Limb (tissue), 2 donors: ENCODE measurements at regions not wholly inside any gene's neighbourhood (a gene's known extent, or its start where the extent isn't known, plus 50 kb on each side); places are given as distances from the start of the nearest gene placed in this dataset.

Experiments used
- DNase-seq, 2 donors: peaks; one replicate each; pipeline ENCODE4 v3.0.0-alpha.2; 2016; ENCODE audit errors: extremely low spot score in 2 of 2

DNA sequence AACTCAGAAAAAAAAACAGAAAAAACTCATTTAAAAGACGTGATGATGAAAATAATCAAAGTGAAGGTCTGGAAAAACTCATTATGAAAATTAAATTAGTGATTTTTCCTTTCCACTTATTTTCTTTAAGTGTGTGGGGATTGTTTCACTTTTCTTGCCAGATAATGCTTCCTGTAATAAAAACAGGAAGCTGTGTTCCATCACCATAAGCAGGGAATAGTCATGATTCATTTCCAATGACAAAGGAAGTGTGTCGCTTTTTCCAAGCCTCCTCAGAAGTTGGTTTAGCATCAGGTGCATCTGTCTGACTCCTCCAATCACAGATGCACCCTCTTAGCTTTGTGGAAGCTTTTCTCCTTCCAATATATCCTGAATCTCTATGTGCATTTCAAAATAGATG lies 2068.7 kb downstream of the MAT2B start:
- DNase-seq: no peak

DNA sequence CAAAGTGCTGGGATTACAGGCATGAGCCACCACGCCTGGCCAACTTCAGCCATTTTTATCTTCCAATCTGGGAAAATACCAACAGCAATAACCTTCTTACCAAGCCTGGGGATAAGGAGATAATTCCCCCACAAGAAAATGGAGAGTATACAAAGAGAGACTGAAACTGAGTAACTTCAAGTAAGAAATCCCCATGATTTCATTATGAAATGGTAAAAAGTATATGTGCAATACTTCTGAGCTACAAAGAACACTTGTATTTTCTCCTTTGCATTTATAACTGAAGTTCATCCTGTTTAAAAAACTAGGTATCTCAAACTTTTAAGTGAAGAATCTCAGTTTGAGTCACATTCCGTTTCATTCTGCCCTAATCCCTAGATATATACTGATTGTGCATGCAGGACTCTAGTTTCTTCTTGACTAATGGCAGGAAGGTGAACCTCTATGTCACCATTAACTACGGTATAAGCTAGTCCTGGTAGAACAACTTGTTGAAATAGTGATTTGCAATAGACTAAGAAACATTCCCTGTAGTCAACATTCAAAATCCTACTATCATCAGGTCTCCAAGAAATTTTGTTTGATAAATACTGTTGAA lies 2071.4 kb downstream of the MAT2B start:
- no peak for DNase-seq

DNA sequence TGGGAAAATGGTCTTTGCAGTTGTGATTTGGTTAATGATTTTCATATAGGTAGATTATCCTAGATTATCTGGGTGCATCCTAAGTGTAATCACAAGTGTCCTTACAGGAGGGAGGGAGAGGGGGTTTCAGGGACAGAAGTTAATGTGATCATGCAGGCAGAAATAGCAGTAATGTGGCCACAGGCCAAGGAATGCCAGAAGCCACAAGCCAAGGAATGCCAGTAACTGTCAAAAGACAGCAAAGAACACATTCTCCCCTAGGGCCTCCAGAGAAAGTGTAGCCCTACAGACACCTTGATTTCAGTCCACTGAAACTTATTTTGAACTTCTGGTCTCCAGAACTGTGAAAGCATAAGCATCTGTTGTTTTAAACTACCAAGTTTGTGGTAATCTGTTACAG lies 2074.5 kb downstream of the MAT2B start:
- no peak for DNase-seq

DNA sequence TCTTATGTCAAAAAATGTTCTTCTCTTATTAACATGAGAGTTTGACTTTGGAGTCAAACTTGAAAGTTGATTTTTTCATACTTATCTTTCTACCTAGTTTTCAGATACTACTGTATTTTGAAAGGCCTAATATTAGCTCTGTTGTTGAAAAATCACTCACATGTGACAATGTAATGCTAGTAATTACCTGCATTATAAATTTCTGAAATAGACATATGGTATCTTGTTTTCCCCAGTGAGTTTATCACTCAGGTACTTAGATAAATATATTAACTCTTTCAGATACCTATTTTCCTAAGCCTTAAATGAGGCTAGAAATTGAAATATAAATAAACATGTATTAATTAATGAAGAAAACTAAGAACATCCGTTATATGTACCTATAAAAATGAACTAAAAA lies 2089.3 kb downstream of the MAT2B start:
- DNase-seq: no peak

DNA sequence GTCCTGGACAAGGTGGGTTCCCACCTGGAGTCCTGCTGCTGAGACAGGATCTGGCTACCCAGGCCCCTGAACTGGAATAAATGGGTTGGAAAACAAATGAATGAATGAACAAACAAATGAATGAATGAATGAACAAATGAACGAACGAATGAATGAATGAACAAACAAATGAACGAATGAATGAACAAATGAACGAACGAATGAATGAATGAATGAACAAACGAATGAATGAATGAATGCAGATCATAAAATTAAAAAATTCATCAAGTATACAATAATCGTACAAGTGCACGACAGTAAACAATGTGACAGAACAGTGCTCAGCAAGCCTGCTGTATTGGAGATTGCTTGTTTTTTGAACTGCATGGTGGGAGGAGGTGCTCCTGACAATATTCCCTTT lies 2097.1 kb downstream of the MAT2B start:
- DNase-seq: no peak

DNA sequence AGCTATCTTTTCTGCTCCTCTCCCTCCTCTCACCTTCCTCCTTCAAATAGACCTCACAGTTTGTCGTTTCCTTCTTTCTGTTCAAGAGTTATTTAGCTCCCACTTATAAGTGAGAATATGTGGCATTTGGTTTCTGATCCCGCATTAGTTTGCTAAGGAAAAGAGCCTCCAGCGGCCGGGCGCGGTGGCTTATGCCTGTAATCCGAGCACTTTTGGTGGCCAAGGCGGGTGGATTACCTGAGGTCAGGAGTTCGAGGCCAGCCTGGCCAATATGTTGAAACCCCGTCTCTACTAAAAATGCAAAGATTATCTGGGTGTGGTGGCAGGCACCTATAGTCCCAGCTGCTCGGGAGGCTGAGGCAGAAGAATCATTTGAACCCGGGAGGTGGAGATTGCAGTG lies 2101.6 kb downstream of the MAT2B start:
- DNase-seq: no peak

DNA sequence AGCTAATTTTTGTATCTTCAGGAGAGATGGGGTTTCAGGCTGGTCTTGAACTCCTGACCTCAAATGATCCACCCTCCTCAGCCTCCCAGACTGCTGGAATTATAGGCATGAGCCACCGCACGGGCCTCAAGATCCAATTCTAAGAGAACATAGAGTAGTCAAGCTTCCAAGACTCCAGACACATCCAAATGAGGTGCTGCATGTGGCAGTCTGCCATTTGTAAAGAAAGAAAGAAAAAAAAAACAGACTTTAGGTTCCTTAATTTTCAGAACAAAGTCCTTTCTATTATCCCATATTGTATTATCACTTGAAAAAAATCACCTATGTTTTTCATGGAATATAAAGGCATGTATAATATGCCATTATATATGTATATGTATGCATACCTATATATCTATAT lies 2104.5 kb downstream of the MAT2B start:
- no peak for DNase-seq

DNA sequence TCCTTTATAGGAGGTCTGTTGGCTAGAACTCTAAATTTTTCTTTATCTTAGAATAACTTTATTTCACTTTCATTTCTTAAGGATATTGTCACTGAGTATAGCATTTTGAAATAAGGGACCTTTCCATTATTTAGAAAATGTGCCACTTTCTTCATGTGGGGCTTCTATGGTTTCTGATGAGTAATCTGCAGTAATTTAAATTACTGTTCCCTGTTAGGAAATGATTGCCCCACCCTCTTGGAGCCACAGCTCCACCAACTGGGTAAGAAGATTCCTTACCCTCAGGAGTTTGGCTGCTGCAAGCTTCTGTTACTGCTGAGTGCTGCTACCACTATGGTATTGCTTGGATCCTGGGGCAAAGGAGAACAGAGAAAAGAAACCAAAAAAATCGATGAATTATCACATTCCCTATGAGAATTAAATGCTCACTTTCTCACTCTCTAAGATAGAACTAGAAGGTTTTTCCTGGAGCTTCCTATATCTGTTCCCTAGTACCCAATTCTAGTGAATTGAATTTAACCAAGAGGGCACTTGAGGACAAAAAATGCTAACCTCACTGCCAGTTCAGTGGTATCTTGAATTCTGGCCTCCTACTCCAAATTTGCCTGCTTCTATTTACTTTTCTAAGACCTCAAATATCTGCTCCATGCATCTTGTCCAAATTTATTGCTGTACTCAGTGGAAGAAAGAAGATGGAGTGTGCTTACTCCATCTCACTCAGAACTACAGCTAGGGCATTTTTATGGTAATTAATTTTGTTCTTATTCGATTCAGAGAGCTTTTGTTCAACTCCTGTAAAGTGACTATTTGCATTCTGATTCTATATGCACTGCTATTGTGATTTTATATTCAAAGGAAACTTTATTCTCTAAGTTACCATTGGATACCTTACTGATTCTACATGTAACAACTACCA lies 2111.3 kb downstream of the MAT2B start:
- DNase-seq: no peak

DNA sequence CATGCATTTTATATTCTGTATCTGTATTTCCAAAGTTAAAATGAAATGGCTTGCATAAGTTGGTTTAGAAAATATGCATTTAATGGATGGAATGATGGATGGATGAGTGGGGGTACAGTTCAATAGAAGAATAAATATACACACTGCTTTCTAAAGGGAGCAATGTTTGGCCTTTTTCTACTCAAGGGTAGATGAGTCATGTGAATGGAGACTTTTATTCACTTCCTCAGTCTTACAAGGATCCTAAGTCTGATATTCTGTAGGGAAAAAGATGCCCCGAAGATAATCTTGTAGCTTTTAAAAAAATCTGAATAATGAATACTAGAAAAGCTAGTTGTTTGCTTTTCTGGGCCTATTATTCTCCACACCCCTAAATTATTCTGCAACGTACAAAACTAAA lies 2112.1 kb downstream of the MAT2B start:
- no peak for DNase-seq

DNA sequence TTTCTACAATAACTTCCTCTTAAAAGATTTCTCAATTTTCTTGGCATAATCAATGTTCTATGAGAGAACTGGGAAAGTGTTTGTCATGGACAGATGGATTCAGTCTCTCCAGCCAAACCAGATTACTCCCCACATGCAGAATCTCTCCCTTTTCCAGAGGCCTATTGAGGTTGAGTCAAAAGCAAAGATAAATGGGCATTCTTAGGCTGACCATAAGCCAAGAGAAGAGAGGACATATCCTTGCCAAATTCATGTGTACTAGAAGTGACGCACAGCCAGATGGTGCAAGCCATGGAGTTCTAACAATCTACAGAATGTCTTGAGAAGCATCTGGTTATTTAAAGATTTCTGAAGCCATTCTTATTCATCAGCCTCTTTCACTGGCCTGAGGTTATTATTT lies 2115.0 kb downstream of the MAT2B start:
- no peak for DNase-seq

DNA sequence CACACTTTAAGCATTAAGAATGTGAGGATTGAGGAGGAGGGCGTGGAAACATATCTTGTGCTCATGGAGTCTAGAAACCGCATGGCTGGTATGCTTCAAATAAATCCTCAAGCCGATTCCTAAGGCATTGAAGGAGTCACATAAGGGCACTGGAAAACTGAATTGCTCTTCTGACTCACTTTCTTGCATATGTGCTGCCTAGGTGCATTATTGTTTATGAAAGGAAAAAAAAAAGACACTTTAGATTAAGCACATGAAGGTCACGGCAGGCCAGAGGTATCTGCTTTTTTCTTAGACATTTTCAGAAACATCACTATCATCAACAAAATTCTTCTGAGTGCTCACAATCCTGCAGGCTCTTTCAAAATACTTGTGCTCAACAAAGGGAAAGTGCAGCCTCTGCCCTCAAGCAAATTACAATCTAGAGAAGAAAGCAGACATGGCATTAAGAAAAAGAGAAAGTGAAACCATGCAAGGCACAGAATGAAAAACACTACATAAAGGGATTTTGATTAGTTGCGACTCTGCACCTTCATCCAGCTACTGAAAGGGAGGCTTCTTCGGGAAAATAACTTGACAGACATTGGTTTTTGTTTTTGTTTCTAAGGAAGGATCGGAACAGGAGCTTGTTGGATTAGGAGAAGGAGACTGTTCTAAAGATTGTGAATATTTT lies 2117.6 kb downstream of the MAT2B start:
- no peak for DNase-seq

DNA sequence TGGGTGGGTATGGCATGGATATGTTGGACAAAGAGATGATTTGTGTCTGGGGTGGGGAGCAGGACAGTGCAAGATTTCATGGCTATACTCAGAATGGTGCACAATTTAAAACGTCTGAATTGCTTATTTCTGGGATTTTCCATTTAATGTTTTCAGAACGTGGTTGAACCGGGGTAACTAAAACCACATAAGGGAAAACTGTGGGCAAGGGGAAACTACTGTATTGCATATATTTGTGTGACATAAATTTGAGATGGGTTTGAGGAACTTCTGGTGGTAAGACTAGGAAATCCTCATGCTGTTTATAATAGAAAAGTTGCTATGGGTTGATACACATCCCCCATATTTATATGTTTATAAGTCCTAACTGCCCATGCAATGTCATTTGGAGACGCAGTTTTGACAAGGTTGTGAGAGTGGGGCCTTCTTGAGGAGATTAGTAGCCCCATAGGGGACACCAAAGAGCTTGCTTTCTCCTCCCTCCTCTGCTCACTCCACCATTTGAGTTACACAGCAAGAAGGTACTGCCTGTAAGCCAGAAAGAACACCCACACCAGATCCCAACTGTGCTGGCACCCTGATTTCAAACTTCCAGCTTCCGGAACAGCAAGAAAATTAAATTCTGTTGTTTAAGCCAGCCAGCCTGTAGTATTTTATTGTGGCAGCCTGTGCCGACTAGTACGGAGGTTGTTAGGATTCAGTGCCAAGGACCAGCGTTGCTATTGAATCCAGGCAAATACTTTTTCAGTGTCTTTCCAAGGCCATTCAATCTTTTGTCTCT lies 2118.9 kb downstream of the MAT2B start:
- DNase-seq: no peak

DNA sequence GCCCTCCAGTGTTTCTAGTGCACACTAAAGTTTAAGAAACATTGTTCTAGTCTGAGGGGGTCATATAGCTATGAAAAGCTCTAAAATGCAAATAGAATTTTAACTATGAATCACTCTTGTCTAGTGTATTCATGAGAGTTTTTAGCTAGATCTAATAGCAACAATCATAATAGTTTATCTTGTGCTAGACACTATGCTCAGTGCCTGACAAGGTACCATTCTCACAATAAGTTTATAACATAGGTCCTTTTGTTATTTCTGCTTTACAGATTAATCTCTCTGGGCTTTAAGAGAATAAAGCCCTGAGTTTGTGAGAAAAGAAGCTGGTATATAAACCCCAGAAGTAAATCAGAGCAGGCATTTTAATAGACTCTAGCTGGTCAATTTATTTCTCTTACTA lies 2120.7 kb downstream of the MAT2B start:
- no peak for DNase-seq

DNA sequence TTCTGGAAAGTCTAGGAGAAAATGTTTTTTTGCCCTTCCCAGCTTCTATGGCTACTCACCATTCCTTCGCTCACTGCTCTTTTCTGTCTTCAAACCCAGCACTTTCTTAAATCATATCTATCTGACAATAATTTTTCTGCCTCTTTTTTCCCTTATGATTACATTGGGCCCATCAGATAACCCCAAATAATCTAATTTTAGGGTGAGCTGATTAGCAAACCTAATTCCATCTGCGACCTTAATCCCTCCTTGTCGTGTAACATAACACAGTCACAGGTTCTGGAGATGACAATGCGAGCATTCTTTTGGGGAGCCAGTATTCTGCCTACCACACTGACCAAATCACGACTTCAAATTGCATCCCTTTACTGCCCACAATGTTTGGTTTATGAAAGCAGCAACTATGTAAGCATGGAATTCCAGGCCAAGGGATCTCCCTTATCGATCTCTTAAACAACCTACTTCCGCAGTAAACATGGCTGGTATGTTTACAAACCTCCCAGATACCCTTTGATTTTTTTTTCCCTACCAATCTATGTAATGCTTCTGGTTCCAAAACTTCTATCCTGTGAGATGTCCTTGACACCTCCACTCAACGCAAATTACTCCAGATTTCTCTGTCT lies 2122.2 kb downstream of the MAT2B start:
- no peak for DNase-seq

DNA sequence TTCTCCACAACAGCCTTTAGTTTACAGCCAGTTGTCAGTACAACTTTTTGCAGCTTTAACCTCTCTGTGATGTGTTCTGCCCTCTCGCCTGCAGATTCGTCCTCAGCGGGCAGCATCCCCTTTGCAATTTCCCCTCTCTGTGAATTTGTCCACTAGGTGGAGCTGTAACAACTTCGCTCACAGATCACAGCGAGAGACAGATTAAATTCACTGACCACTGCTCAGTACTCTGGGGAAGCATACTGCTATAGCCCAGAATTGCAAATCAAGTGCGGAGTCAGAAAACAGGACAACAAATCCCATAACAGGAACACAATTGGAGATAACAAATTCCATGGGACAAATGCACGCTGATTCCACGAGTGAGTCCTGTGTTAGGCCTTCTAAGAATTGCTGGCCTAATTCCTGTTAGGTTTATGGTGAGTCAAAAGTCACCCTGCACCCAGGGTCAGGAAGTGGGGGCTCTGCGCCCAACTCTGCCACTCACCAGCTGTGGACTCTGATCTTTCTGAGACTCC lies 2124.9 kb downstream of the MAT2B start:
- peak; percentile 61 to 76 for DNase-seq

DNA sequence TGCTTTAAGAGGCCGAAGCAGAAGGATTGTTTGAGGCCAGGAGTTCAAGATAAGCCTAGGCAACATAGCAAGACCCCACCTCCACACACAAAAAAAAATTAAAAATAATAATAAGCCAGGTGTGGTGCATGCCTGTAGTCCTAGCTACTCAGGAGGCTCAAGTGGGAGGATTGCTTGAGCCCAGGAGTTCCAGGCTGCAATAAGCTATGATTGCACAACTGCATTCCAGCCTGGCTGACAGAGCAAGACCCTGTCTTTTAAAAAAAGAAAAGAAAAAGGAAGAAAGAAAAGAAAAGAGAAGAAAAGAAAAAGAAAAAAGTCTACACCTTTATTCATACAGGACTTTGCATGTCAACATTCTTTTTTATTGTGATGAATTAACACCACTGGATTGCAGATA lies 2125.8 kb downstream of the MAT2B start:
- DNase-seq: no peak

DNA sequence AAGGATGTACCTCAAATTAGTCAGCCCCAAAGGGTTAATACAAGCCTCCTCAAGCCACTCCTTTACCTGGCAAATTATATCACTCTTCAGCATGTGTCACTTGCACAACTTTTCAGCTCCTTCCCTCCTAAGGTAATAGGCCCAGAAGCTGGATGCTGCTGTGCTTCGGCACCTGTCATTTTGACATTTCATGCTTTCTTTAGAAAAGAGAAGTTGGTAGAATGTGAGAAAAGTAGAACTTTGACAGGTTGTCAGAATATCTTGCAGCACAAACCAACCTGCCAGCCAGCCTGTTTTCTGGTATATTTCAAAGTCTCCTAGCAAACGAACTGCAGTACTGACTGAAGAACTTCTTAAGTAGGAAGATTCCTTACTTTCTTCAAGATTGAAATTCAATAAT lies 2136.9 kb downstream of the MAT2B start:
- no peak for DNase-seq

DNA sequence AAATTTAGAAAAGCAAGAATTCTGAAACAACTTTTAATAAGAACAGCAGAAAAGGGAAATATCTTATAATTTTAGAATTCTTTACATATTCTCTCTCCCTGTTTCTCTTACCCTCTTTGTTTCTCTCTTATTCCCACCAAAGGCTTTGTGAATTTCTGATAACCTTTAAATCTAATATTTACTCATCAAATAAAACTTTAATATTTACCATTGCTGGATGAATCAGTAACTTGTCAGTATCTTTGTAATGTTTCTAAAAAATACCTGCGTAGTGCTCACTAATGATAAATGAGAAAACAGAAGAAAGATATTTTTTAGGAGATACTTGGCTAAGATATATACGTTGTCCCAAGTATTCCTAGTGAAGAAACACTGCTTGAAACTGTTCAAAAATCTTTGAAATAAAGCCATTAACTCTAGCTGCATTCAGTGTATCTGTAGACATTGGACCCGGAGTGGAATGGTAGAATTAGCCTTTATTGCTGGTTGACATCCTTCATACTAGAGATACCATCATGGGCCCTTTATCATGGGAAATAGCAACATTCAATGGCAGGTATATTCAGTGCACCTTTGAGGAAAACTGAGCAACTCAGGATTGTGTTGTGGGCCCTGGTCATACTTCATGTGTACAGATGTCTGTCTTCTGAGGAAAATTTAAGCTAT lies 2160.4 kb downstream of the MAT2B start:
- DNase-seq: no peak

DNA sequence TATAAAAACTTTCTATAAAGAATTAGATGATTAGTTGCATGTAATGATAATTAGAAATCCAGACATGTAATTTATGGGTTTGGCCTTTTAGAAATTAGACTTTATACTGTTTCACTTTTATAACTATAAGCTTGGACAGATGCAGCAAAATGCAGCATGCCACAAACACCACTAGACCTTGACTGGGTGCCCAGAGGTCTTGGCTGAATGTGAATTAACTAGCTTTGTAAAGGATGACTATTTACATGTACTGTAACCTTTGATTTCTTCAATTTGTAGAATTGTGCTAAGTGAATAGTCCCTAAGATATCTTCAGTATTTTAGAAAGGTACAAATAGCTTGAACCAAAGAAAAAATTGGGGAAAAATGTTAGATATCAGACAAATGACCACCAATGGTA lies 2168.1 kb downstream of the MAT2B start:
- DNase-seq: no peak

DNA sequence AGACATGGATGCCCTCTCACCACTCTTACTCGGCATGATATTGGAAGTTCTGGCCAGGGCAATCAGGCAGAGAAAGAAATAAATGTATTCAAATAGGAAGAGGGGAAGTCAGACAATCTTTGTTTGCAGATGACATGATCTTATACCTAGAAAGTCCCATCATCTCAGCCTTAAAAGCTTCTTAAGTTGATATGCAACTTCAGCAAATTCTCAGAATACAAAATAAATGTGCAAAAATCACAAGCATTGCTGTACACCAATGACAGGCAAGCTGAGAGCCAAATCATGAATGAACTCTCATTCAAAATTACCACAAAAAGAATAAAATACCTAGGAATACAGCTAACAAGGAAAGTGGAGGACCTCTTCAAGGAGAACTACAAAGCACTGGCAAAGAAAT lies 2190.4 kb downstream of the MAT2B start:
- no peak for DNase-seq

DNA sequence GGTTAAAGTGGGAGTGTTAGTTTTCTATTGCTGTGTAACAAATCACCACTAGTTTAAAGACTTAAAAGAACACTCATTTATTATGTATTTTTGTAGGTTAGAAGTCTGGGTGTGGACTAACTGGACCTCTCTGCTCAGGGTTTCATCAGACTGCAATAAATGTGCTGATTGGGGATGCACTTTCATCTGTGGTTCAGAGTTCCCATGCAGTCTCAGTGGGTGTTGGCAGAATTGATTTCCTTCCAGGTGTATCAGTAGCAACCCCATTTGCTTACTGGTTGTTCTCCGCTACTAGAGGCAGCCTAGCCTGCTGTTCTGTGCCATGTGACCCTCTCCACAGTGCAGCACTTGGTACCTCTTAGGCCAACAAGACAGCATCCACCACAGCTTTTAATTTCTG lies 2200.5 kb downstream of the MAT2B start:
- DNase-seq: no peak
